ENCODE measurements at regions not wholly inside any gene's neighbourhood (a gene's known extent, or its start where the extent isn't known, plus 50 kb on each side); places are given as distances from the start of the nearest gene placed in this dataset.

DNA sequence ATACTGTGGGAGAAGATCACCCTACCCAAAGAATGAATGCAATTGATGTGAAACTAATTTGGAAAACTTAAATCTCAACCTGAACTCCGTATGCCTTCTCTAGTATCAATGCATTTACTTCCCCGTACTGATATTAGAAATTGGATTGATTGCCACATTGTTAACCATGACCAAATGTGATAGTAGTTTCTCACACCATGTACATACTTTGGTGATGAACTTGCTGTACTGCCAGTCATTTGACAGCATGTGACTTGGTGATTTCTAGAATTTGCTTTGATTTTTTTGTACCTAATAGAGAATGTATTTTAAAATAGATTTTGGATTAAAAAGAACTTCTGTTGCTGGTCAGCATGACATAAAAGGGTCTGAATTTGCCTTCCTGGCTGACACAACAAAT, 579.8 kb upstream of the TMEM132C start:
- DNase-seq = no peak

DNA sequence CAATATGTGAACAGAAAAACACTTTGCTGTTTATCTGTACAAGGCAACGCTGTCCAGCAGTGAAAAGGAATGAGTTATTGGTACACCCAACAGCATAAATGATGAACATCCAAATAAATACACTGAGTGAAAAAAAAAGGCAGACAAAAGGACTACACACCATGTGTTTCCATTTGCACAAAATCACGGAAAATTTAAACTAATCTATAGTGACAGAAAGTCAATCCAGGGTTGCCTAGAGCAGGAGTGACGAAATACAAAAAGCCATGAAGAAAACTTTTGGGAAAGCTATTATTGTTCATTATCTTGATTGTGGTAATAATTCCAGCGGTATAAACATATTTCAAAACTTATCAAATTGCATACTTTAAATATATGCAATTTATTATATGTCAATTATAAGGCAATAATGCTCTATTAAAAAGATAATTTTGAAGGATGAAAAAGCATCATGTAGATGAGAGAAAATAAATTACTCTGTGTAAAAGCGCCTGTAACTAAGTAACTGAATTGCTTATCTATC, 578.0 kb upstream of the TMEM132C start:
- DNase-seq = no peak

DNA sequence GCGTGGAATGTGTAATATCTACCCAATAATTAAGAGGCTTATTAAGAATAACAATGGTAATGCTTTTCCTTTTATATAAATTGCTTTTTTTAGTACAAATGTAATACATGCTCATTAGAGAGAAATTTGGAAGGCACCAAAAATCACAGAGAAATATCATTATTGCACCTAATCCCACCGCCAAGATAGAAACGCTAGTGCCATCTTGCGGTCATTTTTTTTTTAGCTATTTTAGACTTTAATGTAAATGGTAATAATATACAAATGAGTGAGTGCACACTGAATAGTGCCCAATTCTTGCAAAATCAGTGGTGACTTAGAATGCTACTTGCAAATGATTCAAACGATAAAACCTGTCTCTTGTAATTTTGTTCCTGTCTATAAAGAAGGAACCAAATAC, 576.8 kb upstream of the TMEM132C start:
- DNase-seq = no peak

DNA sequence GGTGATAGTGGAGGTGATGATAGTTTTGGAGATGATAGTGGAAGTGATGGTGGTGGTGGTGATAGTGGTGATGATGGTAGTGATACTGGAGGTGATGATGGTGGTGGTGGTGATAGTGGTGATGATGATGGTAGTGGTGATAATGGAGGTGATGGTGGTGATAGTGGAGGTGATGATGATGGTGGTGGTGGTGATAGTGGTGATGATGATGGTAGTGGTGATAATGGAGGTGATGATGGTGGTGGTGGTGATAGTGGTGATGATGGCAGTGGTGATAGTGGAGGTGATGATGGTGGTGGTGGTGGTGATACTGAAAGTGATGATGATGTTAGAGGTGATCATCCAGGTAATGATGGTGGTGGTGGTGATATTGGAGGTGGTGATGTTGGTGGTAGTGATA, 570.0 kb upstream of the TMEM132C start:
- no peak for DNase-seq

DNA sequence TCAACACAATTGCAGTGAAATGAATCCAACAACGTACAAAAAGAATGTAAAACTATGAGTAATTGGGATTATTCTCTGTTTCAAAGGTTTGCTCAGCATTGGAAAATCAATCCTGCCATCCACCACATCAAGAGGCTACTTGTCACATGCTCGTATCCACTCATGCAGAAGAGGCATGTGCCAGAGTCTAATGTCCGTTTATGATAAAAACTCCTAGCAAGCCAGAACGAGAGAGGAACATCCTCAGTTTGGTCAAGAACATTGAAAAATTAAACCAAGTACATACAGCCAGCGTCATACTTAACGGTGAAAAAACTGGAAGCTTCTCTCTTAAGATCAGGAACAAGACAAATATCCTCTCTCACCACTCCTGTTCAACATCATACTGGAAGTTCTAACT, 563.9 kb upstream of the TMEM132C start:
- no peak for DNase-seq

DNA sequence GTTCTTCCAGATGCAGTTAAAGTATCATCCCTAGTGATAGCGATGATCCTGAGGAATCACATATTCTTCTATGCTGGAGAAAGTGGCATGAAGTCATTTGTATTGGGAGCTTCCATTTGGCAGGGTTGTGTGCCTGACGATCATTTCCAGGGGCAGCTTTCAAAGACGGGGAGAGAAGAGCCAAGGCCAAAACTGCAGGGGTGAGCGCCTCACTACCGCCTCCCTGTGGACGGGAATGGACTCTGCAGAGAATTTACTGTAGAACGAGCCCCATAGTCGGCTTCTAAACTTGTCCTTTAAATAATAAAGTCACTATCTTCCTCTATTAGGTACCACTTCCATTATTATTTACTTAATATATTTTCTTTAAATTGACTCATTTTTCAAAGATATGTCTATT, 555.9 kb upstream of the TMEM132C start:
- DNase-seq = peak; percentile 2

DNA sequence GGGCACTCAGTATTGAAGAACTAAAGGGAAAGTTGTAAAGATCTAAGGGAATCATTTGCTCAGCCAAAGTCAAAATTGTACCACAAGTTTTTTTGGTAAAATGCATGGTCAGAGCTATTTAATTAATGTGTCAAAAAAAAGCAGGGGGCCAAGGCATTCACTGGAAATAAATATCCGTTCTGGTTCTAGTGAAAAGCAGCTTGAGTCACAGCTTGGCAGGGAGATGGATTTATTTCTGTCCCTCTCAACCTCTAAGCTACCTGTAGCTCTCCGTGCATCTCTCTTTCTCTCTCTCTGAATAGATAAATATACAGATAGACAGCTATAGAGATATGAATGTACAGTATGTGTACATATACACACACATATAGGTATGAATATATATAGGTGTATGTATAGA, 554.4 kb upstream of the TMEM132C start:
- DNase-seq = no peak

DNA sequence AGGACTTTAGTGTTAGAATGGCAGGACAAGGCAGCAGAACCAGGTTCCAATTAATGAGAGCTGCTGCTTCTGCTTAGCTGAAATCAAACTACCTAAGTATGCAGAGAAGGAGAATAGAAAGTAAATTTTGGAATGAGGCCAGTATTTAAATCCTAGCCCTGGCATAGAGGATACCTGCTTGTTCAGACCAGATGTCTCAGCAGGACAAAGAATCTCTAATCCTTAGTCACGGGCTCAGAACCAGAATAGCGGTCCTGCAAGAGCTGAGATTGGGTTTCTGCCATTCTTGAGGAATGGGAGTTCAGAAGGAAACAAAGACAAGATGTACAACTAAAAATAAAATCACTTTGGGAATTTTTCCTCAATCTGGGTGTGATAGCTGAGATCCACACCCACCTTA, 550.8 kb upstream of the TMEM132C start:
- DNase-seq = no peak

DNA sequence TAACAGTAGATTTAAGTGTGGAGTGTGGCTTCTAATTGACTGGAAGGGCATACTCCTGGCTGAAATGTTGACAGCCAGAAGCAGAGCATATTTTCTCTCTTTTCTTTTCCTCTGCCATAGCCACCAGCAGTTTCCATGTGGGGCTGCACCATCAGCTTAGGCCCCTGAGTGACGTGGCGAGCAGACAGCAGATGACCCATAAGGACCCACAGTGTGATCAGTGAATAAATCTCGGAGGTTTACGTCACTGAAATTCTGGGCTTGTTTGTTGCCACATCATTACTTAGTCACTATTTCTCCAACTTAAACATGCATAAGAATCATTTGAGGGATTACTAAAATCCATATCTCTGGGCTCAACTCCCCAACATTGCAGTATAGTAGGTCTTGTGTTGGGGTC, 549.7 kb upstream of the TMEM132C start:
- DNase-seq = no peak

DNA sequence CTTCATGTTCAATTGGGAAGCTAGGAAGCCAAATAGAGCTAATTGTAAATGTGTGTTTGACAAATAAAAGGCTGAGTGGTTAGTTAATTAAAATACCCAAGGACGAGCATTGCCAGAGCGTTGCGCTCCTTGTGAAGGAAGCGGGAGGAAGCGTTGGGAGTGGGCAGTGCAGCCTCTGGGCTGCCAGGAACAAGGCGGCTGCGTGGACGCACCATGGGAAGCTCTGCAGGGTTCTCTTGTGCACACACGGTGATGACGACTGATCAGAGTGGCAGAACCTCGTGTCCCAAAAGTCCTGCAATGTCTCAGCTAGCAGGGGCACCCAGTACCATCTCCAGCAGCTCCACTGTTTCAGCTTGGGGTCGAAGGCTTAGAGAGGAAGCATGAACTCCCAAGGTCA, 546.6 kb upstream of the TMEM132C start:
- DNase-seq = no peak

DNA sequence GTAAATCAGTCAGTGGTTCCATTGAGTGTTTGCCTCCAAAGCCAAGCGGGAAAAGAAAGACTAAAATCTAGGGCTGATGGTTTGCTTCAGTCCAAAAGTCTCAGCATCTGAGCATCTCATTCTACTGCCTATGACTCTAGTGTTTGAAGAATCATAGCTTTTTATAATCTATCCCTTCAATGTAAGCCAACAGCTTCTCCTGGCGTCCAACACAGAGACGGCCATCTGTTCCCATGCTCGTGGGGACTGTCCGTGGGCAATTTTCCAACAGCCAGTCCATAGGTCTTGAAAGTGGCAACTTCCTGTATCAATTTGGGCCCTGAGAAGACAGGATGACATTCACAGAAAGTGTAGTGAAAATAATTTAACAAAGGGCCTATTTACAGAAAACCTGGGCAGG, 544.4 kb upstream of the TMEM132C start:
- no peak for DNase-seq

DNA sequence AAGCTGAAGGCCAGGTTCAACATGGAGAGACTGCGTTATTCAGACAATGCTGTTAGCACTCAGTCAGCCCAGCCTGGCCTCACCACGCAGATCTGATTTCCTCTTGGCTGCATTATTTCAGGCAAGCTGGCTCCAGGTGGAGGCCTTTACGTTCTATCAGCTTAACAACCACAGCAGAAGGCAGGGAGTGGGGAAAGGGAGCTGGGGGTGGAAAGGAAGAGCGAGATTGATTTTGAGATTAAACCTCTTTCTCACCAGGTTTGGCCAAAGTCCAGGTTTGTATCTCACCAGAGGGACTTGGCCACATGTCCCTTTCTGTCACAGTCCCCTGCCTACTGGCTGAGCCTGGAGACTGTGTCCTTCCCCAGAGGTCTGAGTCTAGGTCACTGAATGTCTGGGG, 543.7 kb upstream of the TMEM132C start:
- DNase-seq = no peak

DNA sequence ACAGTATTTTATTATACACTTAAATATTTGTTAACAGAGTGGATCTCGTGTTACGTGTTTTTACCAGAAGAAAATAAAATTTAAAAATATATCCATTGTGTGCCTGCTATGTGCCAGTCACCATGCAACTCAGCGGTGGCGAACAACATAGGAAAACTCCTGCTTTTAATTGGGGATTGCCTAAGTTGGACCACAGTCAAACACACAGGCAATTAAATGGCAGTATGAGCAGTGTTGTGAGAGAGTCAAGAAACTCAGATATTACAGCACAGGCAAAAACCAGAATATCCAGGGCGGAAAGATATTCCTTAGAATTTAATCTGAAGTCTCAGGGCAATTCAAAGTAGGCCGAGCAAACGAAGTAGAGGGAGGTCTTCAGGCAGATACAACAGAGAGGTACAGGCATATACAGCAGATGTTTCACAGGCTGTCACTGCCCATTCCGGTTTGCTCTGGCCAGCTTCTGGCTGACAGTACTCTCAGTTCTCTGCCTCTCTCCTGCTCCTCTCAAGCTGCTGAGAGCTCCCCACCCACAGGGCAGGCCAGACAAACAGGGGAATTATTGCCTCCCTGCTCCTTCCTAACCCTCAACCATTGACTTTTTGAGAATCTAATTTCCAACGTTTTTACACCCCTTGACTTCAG, 540.2 kb upstream of the TMEM132C start:
- no peak for DNase-seq

DNA sequence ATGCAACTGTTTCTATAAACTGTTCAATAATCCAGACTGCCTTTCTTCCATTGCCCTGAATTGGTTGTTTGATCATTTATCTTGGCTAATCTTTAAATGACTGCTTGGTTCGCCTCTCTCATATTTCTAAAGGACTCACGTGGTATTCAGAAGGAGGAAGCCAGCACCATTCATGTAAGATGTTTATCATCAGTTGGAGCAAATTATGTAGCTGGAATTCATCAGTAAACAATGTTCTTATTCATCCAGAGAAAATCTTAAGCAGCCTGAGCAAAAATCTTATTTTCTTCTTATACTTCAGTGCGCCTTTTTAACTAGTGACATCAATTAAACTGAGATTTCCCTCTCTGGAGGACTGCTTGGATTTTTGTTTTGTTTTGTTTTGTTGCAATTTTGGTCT, 538.7 kb upstream of the TMEM132C start:
- DNase-seq = no peak

DNA sequence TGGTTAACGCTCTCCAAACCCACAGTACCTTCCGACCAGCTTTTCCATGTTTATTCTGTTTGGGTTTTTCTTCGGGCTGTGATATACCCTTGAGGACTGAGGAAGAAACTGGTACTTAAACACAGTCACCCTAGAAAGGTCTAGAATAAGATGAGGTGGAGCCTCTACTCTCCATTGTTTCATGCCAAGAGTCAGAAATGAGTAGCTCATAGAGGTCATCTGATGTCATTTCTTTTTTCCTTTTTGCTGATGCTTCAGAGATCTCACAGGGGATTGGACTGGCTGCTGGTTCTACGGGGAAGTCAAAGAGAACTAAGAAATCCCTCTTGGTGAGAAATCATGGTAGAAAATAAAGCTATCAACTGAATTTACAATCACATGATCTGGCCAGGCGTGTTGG, 538.2 kb upstream of the TMEM132C start:
- no peak for DNase-seq

DNA sequence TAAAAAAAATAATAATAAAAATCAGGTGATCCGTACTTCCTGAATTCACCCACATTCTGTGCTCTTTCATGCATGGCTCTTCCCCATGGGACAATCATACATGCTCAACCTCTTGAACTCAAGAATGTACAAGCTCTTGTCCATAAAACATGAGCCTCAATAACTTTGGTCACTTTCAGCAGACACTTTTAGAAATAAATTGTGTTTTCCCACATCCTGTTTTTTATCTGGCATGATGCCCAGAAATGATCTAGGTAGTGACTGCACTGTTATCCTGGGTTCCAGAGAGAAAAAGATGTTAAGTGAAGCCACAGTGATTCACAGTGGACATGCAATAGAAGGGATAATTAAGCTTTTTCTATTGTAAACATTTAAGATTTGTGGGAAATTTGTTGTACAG, 537.6 kb upstream of the TMEM132C start:
- peak; percentile 20 for DNase-seq

DNA sequence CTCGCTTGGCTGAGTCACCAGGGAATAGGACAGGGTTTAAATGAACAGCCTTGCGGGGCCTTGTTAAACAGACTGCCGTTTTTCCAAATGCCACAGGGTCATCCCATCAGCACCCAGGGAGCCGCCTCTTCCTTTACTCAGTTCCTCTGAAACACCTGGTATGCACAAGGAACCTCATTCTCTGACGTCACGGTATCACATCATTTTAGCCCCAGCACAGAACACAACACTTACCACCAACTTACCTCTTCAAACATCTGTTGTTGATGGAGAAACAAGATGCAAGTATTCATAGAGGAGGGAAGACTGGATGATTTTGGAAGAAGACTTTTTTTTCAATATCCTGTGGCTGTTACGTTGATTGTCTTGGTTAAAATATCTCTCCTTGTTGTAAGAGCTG, 535.3 kb upstream of the TMEM132C start:
- no peak for DNase-seq

DNA sequence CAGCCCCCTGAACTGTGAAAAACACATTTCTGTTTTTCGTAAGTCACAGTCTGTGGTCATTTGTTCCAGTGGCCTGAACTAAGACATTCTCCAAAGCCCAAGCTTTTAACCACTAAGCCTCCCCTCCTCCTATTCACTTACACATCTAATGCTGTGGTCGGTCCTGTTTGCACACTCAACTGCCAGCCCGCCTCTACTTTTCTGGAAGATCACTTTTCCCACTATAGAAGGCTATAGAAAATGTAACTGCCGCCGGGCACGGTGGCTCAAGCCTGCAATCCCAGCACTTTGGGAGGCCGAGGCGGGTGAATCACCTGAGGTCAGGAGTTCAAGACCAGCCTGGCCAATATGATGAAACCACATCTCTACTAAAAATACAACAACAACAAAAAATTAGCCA, 524.7 kb upstream of the TMEM132C start:
- DNase-seq = no peak

DNA sequence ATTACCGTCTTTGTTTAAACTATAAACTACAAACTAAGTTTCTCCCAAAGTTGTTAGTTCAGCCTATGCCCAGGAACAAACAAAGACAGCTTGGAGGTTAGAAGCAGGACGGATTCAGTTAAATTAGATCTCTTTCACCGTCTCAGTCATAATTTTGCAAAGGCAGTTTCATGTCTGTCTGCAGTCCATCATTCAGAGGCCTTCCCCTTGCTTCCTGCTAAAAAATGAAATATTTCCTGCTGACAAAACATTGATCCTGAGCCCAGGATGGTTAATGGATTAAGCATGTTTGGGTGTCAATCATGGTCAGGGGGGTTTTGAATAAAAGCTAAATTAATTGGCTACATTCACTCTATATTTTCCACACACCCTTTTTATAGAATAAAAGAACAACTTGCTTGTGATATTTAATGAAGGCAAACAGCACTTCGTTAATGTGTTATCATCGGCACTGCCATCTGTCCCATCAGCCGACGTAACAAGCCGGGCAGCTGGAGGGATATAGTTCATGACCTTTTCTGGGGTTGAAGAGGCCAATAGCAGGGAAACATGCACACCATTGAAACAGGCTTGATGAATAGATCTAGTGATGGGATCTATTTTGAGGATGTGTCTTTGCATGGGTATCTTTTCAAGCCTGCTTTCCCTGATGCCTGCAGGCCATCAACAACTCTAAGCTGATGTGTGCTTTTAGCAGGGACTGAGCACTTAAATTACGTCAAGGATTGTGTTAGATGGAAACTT, 521.3 kb upstream of the TMEM132C start:
- DNase-seq = no peak

DNA sequence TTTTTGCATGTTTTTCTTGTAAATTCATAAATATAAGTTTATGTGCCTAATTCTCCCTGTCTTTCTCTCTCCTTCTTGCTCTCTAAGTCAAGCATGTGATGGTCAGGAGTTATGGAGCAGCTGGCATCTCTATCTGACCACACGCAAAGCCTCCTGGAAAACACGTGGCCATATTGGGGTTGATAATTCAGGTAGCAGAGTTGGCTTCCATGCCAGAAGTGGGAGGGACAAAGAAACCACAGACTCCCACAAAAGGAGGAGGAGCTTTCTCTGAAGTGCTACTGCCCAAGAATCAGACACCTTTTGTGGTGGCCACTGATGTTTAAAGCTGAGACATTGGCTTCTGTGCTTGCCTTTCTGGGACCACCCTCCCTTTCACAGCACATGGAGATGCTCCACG, 517.6 kb upstream of the TMEM132C start:
- no peak for DNase-seq

DNA sequence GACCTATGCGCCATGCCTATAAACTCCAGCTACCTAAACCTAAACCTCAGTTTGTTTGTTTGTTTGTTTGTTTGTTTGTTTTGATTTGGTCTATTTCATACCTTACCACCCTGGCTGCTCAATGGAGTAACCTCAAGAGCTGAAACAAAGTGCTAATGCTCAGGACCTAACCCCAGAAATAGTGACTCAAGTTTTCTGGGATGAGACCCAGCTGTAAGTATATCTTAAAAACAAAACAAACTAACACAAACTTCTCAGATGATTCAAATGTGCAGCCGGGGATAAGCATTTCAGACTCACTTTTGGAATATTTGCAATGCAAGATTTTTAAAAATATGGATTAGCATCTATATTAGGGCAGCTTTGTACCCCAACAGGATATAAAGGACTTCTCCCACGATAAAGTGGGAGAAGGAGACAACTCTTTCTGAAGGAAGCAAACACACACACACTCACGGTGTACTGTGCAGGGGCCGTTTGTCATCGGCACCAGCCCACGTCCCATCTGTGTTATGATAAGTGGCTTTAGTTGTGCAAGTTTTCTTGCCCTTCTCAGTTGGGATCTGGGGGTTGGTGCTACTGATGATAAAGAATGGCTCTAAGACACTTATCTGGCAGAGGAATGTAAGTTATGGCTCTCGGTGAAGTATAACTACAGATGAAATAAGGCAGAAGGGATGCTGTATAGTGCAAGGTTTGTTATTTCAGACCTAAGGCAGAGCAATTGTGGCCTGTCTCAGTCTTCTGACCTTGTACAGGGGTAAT, 516.7 kb upstream of the TMEM132C start:
- no peak for DNase-seq

DNA sequence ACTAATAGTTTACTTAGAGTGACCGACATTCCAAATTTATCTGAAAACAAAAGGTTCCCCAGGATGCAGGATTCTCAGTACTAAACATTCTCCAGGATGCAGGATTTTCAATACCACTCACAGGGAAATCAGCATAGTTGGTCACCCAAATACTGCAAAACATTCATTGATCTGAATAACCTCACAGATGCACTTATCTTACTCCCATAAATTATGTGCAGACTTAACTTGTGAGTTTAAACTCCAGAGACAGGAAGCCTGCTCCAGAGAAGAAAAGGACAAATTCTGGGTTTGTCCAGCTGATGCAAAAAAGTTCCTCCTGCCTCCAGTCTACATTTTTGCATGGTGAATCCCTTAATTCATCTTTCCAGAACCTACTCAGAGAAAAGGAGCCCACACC, 514.2 kb upstream of the TMEM132C start:
- DNase-seq = no peak

DNA sequence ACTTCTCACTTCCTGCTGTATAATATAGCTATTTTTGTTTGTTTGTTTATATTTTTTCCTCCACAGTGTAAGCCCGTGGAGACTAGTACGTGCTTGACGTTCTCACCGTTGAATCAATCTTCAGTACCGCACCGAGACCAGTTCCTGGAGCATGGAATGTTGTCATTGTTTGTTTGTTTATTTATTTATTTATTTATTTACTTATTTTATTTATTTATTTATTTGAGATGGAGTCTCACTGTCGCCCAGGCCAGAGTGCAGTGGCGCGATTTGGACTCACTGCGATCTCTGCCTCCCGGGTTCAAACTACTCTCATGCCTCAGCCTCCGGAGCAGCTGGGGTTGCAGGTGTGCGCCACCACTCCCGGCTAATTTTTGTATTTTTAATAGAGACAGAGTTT, 506.6 kb upstream of the TMEM132C start:
- no peak for DNase-seq

DNA sequence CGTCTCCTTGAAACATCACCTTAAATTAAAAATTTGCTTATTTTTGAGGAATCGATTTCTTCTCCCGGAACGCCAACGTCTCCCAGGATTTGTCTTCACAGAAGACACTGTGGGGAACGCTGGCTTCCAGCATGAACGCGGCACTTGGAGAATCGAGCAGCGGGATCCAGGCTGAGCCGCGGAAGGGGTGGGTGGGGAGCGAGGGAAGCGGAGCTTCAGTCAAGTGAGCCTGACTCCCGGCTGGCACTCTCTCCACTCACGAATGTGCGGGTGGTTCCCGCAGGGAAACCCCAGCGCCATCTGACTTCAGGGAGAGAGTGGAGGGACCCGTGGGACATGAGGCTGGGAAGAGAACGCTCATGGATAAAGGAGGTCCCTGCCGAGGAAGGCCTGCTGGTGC, 506.0 kb upstream of the TMEM132C start:
- no peak for DNase-seq
